Tibial nerve (tissue), 4 donors: ENCODE measurements at regions not wholly inside any gene's neighbourhood (a gene's known extent, or its start where the extent isn't known, plus 50 kb on each side); places are given as distances from the start of the nearest gene placed in this dataset.

Experiments used
- DNase-seq, 2 donors: peaks; one replicate each; pipeline ENCODE4 v3.0.0-alpha.2; 2019; ENCODE audit warnings: low spot score in 2 of 2
- H3K27ac ChIP-seq, 4 donors: fragments of 200-600 bp; sonication (generic) in 3 of 4; one replicate each; pipeline ENCODE4 v1.5.1; 2017 to 2019; ENCODE audit warnings: mild to moderate bottlenecking in 1 of 4
- H3K27me3 ChIP-seq, 2 donors: fragments of 200-600 bp; sonication (generic) in 1 of 2; one replicate each; pipeline versions ENCODE4 v1.5.1 to v1.6.0; 2017 to 2019
- H3K36me3 ChIP-seq, 3 donors: fragments of 200-600 bp; sonication (generic); one replicate each; pipeline ENCODE4 v1.5.1; 2018 to 2019
- H3K4me1 ChIP-seq, 4 donors: fragments of 200-600 bp; sonication (generic) in 3 of 4; one replicate each; pipeline ENCODE4 v1.5.1; 2017 to 2019
- H3K4me3 ChIP-seq, 4 donors: fragments of 200-600 bp; sonication (generic) in 3 of 4; one replicate each; pipeline ENCODE4 v1.5.1; 2017 to 2019; ENCODE audit warnings: mild to moderate bottlenecking in 1 of 4, moderate library complexity in 1 of 4
- H3K9me3 ChIP-seq, 4 donors: fragments of 200-600 bp; sonication (generic) in 3 of 4; one replicate each; pipeline ENCODE4 v1.5.1; 2017 to 2019
- EP300 ChIP-seq, 2 donors: sonication (generic); formaldehyde crosslinking; IDR thresholded peaks; one replicate each; pipeline ENCODE4 v1.6.1; 2017; ENCODE audit warnings: antibody characterized with exemption in 2 of 2, mild to moderate bottlenecking in 1 of 2
- POLR2A ChIP-seq, 2 donors: fragments of 450-650 bp; IDR thresholded peaks; one replicate each; pipeline ENCODE4 v1.6.1; 2017; ENCODE audit warnings: antibody characterized with exemption in 2 of 2, mild to moderate bottlenecking in 2 of 2, moderate library complexity in 2 of 2
- WGBS, 2 donors: methylation state at CpG; one replicate each; pipeline ENCODE4 v1.1.5; 2018; 5-methylcytosine and 5-hydroxymethylcytosine counted together
- TF ChIP-seq, protein P1 (sequence below), 5 experiments: fragments of 200-600 bp in 3 of 5; fragments of 450-650 bp in 2 of 5; sonication (generic) in 3 of 5; IDR thresholded peaks; one replicate each; pipeline ENCODE4 v1.5.1; 2016 to 2019; ENCODE audit warnings: antibody characterized with exemption in 5 of 5, mild to moderate bottlenecking in 3 of 5, moderate library complexity in 2 of 5

DNA sequence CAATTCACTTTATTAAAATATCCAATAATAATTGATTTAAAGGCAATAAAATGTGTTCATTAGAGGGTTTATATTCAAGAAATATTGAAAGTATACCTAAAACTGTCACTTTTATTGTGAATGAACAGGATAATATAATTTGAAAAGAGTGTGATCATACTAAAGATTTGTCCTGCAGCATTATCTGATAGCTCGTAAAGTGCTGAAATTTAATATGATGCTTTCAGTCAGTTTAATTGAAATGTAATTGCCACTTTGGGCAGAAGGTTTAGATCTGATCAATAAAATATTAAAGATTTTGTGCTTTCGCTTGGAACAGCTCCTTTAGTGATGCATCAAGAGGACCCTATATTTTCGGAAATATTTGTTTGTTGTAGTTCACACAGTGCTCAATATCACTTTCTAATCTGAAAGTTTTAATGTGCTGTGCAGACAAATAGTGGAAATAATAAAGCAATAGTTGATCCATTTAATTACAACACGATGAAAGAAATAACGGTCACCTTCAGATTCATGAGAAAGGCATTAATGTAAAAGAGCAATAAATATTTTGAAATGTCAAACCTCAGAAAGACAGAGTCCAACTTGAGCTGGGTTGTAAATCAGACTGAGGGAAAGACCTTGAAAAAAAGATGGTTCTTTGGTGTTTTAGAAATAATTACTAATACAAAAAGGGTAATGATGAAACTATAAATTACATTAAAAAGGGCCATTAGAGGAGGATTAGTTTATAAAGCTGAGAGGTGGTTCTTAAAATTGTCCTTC is 129.7 kb upstream of the MEIS2 start:
- no peak overlapping the region for H3K4me3 ChIP-seq
- 84 to 88% methylated on average over 5 of the region's 5 CpGs for WGBS, 2 donors
- H3K4me1 ChIP-seq: no peaks in the 10 kb centered on the region
- no peaks in the 10 kb centered on the region for H3K36me3 ChIP-seq
- H3K27me3 ChIP-seq: no peaks in the 10 kb centered on the region
- H3K9me3 ChIP-seq: no peaks in the 10 kb centered on the region
- DNase-seq: no peak
- H3K27ac ChIP-seq: no peak overlapping the region
- TF ChIP-seq POLR2A (IDR thresholded peaks at IDR 0.05) (no peak), EP300 (IDR thresholded peaks at IDR 0.05) (no peak)
- TF ChIP-seq, protein P1, sequence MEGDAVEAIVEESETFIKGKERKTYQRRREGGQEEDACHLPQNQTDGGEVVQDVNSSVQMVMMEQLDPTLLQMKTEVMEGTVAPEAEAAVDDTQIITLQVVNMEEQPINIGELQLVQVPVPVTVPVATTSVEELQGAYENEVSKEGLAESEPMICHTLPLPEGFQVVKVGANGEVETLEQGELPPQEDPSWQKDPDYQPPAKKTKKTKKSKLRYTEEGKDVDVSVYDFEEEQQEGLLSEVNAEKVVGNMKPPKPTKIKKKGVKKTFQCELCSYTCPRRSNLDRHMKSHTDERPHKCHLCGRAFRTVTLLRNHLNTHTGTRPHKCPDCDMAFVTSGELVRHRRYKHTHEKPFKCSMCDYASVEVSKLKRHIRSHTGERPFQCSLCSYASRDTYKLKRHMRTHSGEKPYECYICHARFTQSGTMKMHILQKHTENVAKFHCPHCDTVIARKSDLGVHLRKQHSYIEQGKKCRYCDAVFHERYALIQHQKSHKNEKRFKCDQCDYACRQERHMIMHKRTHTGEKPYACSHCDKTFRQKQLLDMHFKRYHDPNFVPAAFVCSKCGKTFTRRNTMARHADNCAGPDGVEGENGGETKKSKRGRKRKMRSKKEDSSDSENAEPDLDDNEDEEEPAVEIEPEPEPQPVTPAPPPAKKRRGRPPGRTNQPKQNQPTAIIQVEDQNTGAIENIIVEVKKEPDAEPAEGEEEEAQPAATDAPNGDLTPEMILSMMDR (IDR thresholded peaks at IDR 0.05): no peak

- Histone ChIP-seq H3K4me1 (no peaks in the 10 kb centered on the region), H3K4me3 (no peak overlapping the region), H3K9me3 (no peaks in the 10 kb centered on the region), H3K27me3 (no peaks in the 10 kb centered on the region), H3K36me3 (no peaks in the 10 kb centered on the region), H3K27ac (no peak overlapping the region)
- WGBS, 2 donors: 38 to 43% methylated on average over 2 of the region's 2 CpGs
- no peak for DNase-seq
- no peak for TF ChIP-seq POLR2A (IDR thresholded peaks at IDR 0.05)
Measured at GRCh38 chr15:37245358-37245757, 145.0 kb upstream of the MEIS2 start.

GRCh38 chr15:37246065-37246464 is 145.7 kb upstream of the MEIS2 start:
- Histone ChIP-seq H3K27ac (no peak overlapping the region), H3K27me3 (no peaks in the 10 kb centered on the region), H3K9me3 (no peaks in the 10 kb centered on the region), H3K4me1 (no peaks in the 10 kb centered on the region), H3K36me3 (no peaks in the 10 kb centered on the region), H3K4me3 (no peak overlapping the region)
- WGBS, 2 donors: 58 to 75% methylated on average over 1 of the region's 1 CpG
- TF ChIP-seq EP300 (IDR thresholded peaks at IDR 0.05) (no peak), POLR2A (IDR thresholded peaks at IDR 0.05) (no peak)
- TF ChIP-seq, protein P1 (IDR thresholded peaks at IDR 0.05): no peak
- DNase-seq: no peak

DNA sequence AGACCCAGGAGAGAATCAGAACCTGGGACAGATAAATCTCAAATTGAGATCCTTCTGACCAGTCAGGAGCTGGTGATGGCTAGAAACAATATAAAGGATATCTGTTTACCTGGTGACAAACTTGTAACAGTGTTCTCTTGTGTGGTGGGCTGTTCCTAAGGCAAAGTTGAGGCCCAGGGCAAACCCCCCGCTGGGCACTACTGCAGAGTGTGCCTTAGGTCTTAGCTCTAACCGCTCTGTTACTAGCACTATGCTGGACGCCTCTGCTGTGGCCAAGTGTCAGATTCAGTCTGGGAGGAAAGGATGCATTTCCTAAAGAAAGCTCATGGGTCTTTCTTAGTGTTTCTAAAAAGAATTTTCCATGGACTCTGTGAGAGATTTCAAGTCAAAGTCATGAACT is 146.5 kb upstream of the MEIS2 start:
- Histone ChIP-seq H3K4me1 (no peaks in the 10 kb centered on the region), H3K4me3 (no peak overlapping the region), H3K27me3 (no peaks in the 10 kb centered on the region), H3K27ac (no peak overlapping the region), H3K9me3 (no peaks in the 10 kb centered on the region), H3K36me3 (no peaks in the 10 kb centered on the region)
- 85 to 89% methylated on average over 3 of the region's 3 CpGs for WGBS, 2 donors
- no peak for DNase-seq
- TF ChIP-seq, protein P1 (IDR thresholded peaks at IDR 0.05): no peak
- no peak for TF ChIP-seq POLR2A (IDR thresholded peaks at IDR 0.05)
- TF ChIP-seq EP300 (IDR thresholded peaks at IDR 0.05): no peak

DNA sequence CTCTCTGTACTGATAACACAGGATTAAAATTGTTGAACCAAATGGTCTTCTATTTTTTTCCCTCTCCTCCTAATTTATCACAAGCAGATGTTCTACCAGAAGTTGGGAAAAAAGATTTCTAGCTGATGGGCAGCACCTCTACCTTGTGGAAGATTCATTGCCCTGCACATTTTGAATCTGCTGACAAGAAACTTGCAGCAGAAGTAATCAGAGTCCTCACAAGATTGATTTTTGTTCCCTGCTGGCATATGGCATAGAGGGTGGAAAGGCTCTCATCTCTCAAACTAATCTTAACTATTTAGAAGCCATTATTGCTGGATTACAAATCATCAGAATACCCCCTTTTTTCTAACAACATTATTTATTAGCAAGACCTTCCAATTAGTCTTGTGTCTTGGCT is 148.9 kb upstream of the MEIS2 start:
- TF ChIP-seq, protein P1 (IDR thresholded peaks at IDR 0.05): no peak
- TF ChIP-seq POLR2A (IDR thresholded peaks at IDR 0.05): no peak
- TF ChIP-seq EP300 (IDR thresholded peaks at IDR 0.05): no peak
- Histone ChIP-seq H3K9me3 (no peaks in the 10 kb centered on the region), H3K4me3 (no peak overlapping the region), H3K4me1 (no peaks in the 10 kb centered on the region), H3K27ac (no peak overlapping the region), H3K27me3 (no peaks in the 10 kb centered on the region), H3K36me3 (no peaks in the 10 kb centered on the region)
- no peak for DNase-seq
